ENCODE measurements at regions not wholly inside any gene's neighbourhood (a gene's known extent, or its start where the extent isn't known, plus 50 kb on each side); places are given as distances from the start of the nearest gene placed in this dataset.

DNA sequence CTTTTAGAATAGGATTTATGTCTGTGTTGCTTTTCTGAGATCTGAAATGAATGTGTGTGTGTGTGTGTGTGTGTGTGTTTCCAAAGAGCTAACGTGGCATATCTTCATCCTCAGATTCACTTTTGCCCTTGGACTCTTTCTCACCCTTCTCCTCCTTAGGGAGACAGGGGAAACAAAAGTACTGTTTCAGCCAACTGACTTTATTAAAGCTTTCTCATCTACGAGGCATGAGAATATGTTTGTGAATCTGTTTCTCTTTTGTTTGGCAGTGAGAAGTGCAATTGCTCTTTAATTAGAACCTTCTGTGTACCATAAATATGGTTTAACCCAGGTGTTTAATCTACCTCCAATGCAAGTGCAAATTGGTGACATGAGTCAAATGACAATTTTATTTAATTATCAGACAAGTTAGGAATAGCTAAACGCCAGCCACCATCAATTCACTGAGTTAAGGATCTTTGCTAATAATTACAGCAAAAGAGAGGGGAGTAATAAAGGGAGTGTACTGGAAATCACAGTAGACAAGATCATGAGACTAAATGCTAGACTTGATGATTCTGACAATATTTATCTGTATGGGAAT is 186.4 kb upstream of the COL3A1 start:
- Histone ChIP-seq H3K4me1 (ENCODE audit: control insufficient read depth, insufficient read depth, low read length) (no peaks in the 10 kb centered on the region), H3K27ac (ENCODE audit: extremely low read depth, low read depth, low read length) (no peak overlapping the region), H3K36me3 (ENCODE audit: control insufficient read depth in 2 of 2, insufficient read depth in 1 of 2, low read length in 2 of 2) (no peaks in the 10 kb centered on the region), H3K9me3 (ENCODE audit: control insufficient read depth, insufficient read depth, low read depth, low read length) (no peaks in the 10 kb centered on the region), H3K4me3 (ENCODE audit: low read depth, low read length) (no peak overlapping the region)
- TF ChIP-seq, protein P1, sequence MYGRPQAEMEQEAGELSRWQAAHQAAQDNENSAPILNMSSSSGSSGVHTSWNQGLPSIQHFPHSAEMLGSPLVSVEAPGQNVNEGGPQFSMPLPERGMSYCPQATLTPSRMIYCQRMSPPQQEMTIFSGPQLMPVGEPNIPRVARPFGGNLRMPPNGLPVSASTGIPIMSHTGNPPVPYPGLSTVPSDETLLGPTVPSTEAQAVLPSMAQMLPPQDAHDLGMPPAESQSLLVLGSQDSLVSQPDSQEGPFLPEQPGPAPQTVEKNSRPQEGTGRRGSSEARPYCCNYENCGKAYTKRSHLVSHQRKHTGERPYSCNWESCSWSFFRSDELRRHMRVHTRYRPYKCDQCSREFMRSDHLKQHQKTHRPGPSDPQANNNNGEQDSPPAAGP (tag by site-specific recombination; IDR thresholded peaks at IDR 0.05) = no peak
- no peak for TF ChIP-seq ZNF701 (tag by site-specific recombination; IDR thresholded peaks at IDR 0.05)
- TF ChIP-seq ZNF48 (tag by site-specific recombination; IDR thresholded peaks at IDR 0.05) = no peak
- TF ChIP-seq ZNF585B (tag by site-specific recombination; IDR thresholded peaks at IDR 0.05) = no peak
- no peak for TF ChIP-seq ZNF670 (tag by site-specific recombination; IDR thresholded peaks at IDR 0.05; ENCODE audit: low read depth)
- no peak for TF ChIP-seq ZBTB20 (tag by site-specific recombination; IDR thresholded peaks at IDR 0.05)
- TF ChIP-seq, protein P2, sequence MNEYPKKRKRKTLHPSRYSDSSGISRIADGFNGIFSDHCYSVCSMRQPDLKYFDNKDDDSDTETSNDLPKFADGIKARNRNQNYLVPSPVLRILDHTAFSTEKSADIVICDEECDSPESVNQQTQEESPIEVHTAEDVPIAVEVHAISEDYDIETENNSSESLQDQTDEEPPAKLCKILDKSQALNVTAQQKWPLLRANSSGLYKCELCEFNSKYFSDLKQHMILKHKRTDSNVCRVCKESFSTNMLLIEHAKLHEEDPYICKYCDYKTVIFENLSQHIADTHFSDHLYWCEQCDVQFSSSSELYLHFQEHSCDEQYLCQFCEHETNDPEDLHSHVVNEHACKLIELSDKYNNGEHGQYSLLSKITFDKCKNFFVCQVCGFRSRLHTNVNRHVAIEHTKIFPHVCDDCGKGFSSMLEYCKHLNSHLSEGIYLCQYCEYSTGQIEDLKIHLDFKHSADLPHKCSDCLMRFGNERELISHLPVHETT (tag by site-specific recombination; IDR thresholded peaks at IDR 0.05) = no peak
- no peak for TF ChIP-seq ZNF214 (tag by site-specific recombination; IDR thresholded peaks at IDR 0.05; ENCODE audit: borderline replicate concordance)
- no peak for TF ChIP-seq ZFP41 (tag by site-specific recombination; IDR thresholded peaks at IDR 0.05; ENCODE audit: borderline replicate concordance)
- no peak for TF ChIP-seq ZNF561 (tag by site-specific recombination; IDR thresholded peaks at IDR 0.05; ENCODE audit: borderline replicate concordance)
- ChIA-PET POLR2A (no interaction called here), CTCF (interaction anchor here (0.6 to 0.9 kb wide), 3 partner anchors 8 to 1902 kb away, joined by 3 read pairs; no protein-coding TSS in a partner anchor)

DNA sequence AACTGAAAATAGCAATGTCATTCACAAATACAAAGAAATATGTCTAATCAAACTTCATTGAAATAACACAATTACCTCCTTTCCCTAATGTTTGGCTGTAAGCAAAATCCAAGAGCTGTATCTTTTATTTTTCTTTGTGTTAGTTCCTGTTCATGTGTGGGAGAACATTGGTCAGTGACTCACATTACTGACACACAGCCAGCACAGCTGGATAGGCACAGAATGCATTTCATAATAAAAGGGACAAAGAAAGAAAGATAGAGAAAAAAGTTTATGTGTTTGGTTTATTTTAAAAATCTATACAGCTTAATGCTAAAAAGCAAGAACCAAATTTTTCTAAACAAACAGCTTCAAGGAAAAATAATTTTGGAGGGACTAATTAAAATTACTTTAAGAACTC is 185.6 kb upstream of the COL3A1 start:
- CTCF ChIA-PET = interaction anchor here (0.6 to 0.7 kb wide), 2 partner anchors 23 to 831 kb away, joined by 3 to 4 read pairs; no protein-coding TSS in a partner anchor
- POLR2A ChIA-PET = no interaction called here
- Histone ChIP-seq H3K4me3 (ENCODE audit: low read depth, low read length) (no peak overlapping the region), H3K27ac (ENCODE audit: extremely low read depth, low read depth, low read length) (no peak overlapping the region), H3K4me1 (ENCODE audit: control insufficient read depth, insufficient read depth, low read length) (no peaks in the 10 kb centered on the region), H3K9me3 (ENCODE audit: control insufficient read depth, insufficient read depth, low read depth, low read length) (no peaks in the 10 kb centered on the region), H3K36me3 (ENCODE audit: control insufficient read depth in 2 of 2, insufficient read depth in 1 of 2, low read length in 2 of 2) (no peaks in the 10 kb centered on the region)
- TF ChIP-seq MYNN (tag by site-specific recombination; IDR thresholded peaks at IDR 0.05; ENCODE audit: borderline replicate concordance) (peak; percentile 96), ZNF548 (tag by site-specific recombination; IDR thresholded peaks at IDR 0.05) (no peak)

DNA sequence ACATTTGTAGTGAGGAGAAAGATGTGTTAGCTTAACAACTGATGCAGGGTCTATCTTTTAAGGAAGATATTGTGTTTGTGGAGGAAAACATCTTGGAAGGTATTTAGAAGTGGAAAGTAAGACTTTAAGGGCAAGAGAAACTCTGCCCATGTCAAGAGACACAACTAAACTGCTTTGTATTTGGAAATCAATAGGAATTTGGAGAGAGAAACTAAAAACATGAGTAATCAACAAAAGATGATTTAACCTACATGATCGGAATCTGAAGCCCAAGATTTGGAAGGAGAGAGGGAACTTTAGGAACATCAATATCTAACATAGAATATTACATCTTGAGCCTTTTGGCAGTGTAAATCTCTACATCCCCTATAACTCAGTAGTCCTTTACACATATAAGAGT is 184.2 kb upstream of the COL3A1 start:
- H3K27ac ChIP-seq (ENCODE audit: extremely low read depth, low read depth, low read length) = no peak overlapping the region
- ChIA-PET CTCF (no interaction called here), POLR2A (no interaction called here)
- H3K4me1 ChIP-seq (ENCODE audit: control insufficient read depth, insufficient read depth, low read length) = no peaks in the 10 kb centered on the region
- H3K9me3 ChIP-seq (ENCODE audit: control insufficient read depth, insufficient read depth, low read depth, low read length) = no peaks in the 10 kb centered on the region
- no peaks in the 10 kb centered on the region for H3K36me3 ChIP-seq (ENCODE audit: control insufficient read depth in 2 of 2, insufficient read depth in 1 of 2, low read length in 2 of 2)
- H3K4me3 ChIP-seq (ENCODE audit: low read depth, low read length) = no peak overlapping the region
- no peak for TF ChIP-seq ZNF146 (tag by site-specific recombination; IDR thresholded peaks at IDR 0.05)
- TF ChIP-seq ZNF341 (tag by site-specific recombination; IDR thresholded peaks at IDR 0.05; ENCODE audit: low read depth) = no peak
- TF ChIP-seq, protein P3, sequence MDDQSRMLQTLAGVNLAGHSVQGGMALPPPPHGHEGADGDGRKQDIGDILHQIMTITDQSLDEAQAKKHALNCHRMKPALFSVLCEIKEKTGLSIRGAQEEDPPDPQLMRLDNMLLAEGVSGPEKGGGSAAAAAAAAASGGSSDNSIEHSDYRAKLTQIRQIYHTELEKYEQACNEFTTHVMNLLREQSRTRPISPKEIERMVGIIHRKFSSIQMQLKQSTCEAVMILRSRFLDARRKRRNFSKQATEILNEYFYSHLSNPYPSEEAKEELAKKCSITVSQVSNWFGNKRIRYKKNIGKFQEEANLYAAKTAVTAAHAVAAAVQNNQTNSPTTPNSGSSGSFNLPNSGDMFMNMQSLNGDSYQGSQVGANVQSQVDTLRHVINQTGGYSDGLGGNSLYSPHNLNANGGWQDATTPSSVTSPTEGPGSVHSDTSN (CRISPR knock-in tag; IDR thresholded peaks at IDR 0.05) = no peak
- TF ChIP-seq, protein P4, sequence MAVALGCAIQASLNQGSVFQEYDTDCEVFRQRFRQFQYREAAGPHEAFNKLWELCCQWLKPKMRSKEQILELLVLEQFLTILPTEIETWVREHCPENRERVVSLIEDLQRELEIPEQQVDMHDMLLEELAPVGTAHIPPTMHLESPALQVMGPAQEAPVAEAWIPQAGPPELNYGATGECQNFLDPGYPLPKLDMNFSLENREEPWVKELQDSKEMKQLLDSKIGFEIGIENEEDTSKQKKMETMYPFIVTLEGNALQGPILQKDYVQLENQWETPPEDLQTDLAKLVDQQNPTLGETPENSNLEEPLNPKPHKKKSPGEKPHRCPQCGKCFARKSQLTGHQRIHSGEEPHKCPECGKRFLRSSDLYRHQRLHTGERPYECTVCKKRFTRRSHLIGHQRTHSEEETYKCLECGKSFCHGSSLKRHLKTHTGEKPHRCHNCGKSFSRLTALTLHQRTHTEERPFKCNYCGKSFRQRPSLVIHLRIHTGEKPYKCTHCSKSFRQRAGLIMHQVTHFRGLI (tag by site-specific recombination; IDR thresholded peaks at IDR 0.05) = no peak
- TF ChIP-seq ZBTB7A (tag by site-specific recombination; IDR thresholded peaks at IDR 0.05; ENCODE audit: low read depth) = no peak
- TF ChIP-seq, protein P5, sequence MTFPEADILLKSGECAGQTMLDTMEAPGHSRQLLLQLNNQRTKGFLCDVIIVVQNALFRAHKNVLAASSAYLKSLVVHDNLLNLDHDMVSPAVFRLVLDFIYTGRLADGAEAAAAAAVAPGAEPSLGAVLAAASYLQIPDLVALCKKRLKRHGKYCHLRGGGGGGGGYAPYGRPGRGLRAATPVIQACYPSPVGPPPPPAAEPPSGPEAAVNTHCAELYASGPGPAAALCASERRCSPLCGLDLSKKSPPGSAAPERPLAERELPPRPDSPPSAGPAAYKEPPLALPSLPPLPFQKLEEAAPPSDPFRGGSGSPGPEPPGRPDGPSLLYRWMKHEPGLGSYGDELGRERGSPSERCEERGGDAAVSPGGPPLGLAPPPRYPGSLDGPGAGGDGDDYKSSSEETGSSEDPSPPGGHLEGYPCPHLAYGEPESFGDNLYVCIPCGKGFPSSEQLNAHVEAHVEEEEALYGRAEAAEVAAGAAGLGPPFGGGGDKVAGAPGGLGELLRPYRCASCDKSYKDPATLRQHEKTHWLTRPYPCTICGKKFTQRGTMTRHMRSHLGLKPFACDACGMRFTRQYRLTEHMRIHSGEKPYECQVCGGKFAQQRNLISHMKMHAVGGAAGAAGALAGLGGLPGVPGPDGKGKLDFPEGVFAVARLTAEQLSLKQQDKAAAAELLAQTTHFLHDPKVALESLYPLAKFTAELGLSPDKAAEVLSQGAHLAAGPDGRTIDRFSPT (tag by site-specific recombination; IDR thresholded peaks at IDR 0.05) = no peak
- no peak for TF ChIP-seq ZNF654 (tag by site-specific recombination; IDR thresholded peaks at IDR 0.05; ENCODE audit: low read depth)
- TF ChIP-seq ZNF830 (tag by site-specific recombination; IDR thresholded peaks at IDR 0.05; ENCODE audit: low read depth) = no peak
- TF ChIP-seq ZNF776 (tag by site-specific recombination; IDR thresholded peaks at IDR 0.05; ENCODE audit: borderline replicate concordance) = no peak
- TF ChIP-seq ZNF211 (tag by site-specific recombination; IDR thresholded peaks at IDR 0.05; ENCODE audit: low read depth) = no peak
- no peak for TF ChIP-seq ZNF571 (tag by site-specific recombination; IDR thresholded peaks at IDR 0.05)
- TF ChIP-seq, protein P6, sequence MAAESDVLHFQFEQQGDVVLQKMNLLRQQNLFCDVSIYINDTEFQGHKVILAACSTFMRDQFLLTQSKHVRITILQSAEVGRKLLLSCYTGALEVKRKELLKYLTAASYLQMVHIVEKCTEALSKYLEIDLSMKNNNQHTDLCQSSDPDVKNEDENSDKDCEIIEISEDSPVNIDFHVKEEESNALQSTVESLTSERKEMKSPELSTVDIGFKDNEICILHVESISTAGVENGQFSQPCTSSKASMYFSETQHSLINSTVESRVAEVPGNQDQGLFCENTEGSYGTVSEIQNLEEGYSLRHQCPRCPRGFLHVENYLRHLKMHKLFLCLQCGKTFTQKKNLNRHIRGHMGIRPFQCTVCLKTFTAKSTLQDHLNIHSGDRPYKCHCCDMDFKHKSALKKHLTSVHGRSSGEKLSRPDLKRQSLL (tag by site-specific recombination; IDR thresholded peaks at IDR 0.05) = no peak
